ENCODE measurements at regions not wholly inside any gene's neighbourhood (a gene's known extent, or its start where the extent isn't known, plus 50 kb on each side); places are given as distances from the start of the nearest gene placed in this dataset.

GRCh38 chr15:97224191-97224641 is 736.3 kb upstream of the ARRDC4 start:
- in situ Hi-C loops (cut with HindIII; ENCODE audit: extremely low pct_ligation_motif_present, low pct_unique_long_range_greater_than_20kb): no loop called here
- Histone ChIP-seq H3K27ac (ENCODE audit: extremely low read length, insufficient read depth, low read length) (no peak overlapping the region), H3K9ac (ENCODE audit: insufficient read depth, low read depth, low read length) (no peak overlapping the region), H3K4me3 (replicated peaks in 1 of 3; ENCODE audit: insufficient read depth in 1 of 3, low read depth in 2 of 3, low read length in 3 of 3) (no peak overlapping the region), H4K20me1 (ENCODE audit: insufficient read depth, low read length) (no peaks in the 10 kb centered on the region), H2AFZ (ENCODE audit: low read length) (no peak overlapping the region), H3K4me1 (ENCODE audit: insufficient read depth, low read length) (no peaks in the 10 kb centered on the region), H3K36me3 (replicated peaks in 1 of 2; ENCODE audit: control insufficient read depth in 1 of 2, insufficient read depth in 2 of 2, low read length in 2 of 2) (no peaks in the 10 kb centered on the region), H3K79me2 (ENCODE audit: insufficient read depth, low read length) (no peaks in the 10 kb centered on the region), H3K4me2 (ENCODE audit: low read depth, low read length) (no peak overlapping the region), H3K27me3 (ENCODE audit: control insufficient read depth in 1 of 2, insufficient read depth in 2 of 2, low read length in 2 of 2) (no peaks in the 10 kb centered on the region), H3K9me3 (ENCODE audit: low read length) (peaks cover 17% of the 10 kb centered on the region; the same call in 1 of the 2 replicates)
- no peak for FAIRE-seq
- DNase-seq (ENCODE audit: low spot score): no peak
- 92% methylated on average over 5 of the region's 44 CpGs for WGBS (ENCODE audit: low lambda C conversion rate)
- POLR2A ChIA-PET: no interaction called here
- no peak for ATAC-seq
- BruUV-seq (replicated peaks): no TSS peak
- CTCF ChIA-PET (ENCODE audit: low intra/inter-chr PET ratio, low total read pairs): no interaction called here
- intact Hi-C loops (cut with micrococcal nuclease; ENCODE audit: unreplicated experiment): no loop called here
- TF ChIP-seq RAD21 (CRISPR knock-in tag; IDR thresholded peaks at IDR 0.05) (no peak), ZNF33B (CRISPR knock-in tag; IDR thresholded peaks at IDR 0.05) (no peak), SKIL (CRISPR knock-in tag; IDR thresholded peaks at IDR 0.05; ENCODE audit: borderline replicate concordance) (no peak), RARA (CRISPR knock-in tag; IDR thresholded peaks at IDR 0.05) (no peak), KDM5A (IDR thresholded peaks at IDR 0.05; ENCODE audit: borderline replicate concordance, low read length) (no peak), KDM3A (CRISPR knock-in tag; IDR thresholded peaks at IDR 0.05; ENCODE audit: low read depth) (no peak), ZXDC (CRISPR knock-in tag; IDR thresholded peaks at IDR 0.05) (no peak), HES4 (CRISPR knock-in tag; IDR thresholded peaks at IDR 0.05; ENCODE audit: borderline replicate concordance) (no peak), TAF15 (IDR thresholded peaks at IDR 0.05; ENCODE audit: low read depth, low read length, poor library complexity, severe bottlenecking) (no peak), ZBTB4 (CRISPR knock-in tag; IDR thresholded peaks at IDR 0.05; ENCODE audit: borderline replicate concordance) (no peak), ZBTB8A (CRISPR knock-in tag; IDR thresholded peaks at IDR 0.05; ENCODE audit: borderline replicate concordance, low read depth) (no peak), ZNF230 (CRISPR knock-in tag; IDR thresholded peaks at IDR 0.05) (no peak), DRAP1 (CRISPR knock-in tag; IDR thresholded peaks at IDR 0.05) (no peak), BRCA1 (CRISPR knock-in tag; IDR thresholded peaks at IDR 0.05) (no peak), CSRNP1 (CRISPR knock-in tag; IDR thresholded peaks at IDR 0.05) (no peak)

Measured in HepG2 (cell line).